ENCODE measurements at regions not wholly inside any gene's neighbourhood (a gene's known extent, or its start where the extent isn't known, plus 50 kb on each side); places are given as distances from the start of the nearest gene placed in this dataset.

GRCh38 chr6:122524056-122524455 lies 52.4 kb upstream of the SERINC1 start:
- H3K9me3 ChIP-seq (ENCODE audit: control insufficient read depth, low read length): peaks cover 34% of the 10 kb centered on the region
- H3K27me3 ChIP-seq (ENCODE audit: control insufficient read depth, insufficient read depth, low read length, poor library complexity, severe bottlenecking): no peaks in the 10 kb centered on the region
- Mint-ChIP-seq H3K27me3 (ENCODE audit: insufficient read depth) (no peaks in the 10 kb centered on the region), H3K9me3 (peaks cover 59% of the 10 kb centered on the region), H3K27ac (no peak overlapping the region), H3K4me1 (no peaks in the 10 kb centered on the region), H3K4me3 (no peak overlapping the region), H3K36me3 (ENCODE audit: low read depth) (peaks cover 67% of the 10 kb centered on the region)
- H3K4me1 ChIP-seq (ENCODE audit: control insufficient read depth, insufficient read depth, low read length): no peaks in the 10 kb centered on the region
- H3K9ac ChIP-seq (ENCODE audit: extremely low read depth, low read length, poor library complexity, severe bottlenecking): no peak overlapping the region
- 19 to 30% methylated on average over 2 of the region's 2 CpGs for WGBS, 2 experiments (ENCODE audit: insufficient coverage in 1 of 2, insufficient read length in 1 of 2)
- H3K27ac ChIP-seq (ENCODE audit: low read depth, low read length): no peak overlapping the region
- H3K36me3 ChIP-seq (ENCODE audit: control insufficient read depth, insufficient read depth, low read length): no peaks in the 10 kb centered on the region
- no peak for TF ChIP-seq CTCF (conservative IDR thresholded peaks at IDR 0.05)
- H3K4me3 ChIP-seq (ENCODE audit: low read length): no peak overlapping the region
- DNase-seq: no peak

GRCh38 chr6:122530440-122531046 lies 58.9 kb upstream of the SERINC1 start:
- Mint-ChIP-seq H3K27ac (no peak overlapping the region), H3K4me1 (peaks cover 5% of the 10 kb centered on the region), H3K4me3 (no peak overlapping the region), H3K36me3 (ENCODE audit: low read depth) (peaks cover 25% of the 10 kb centered on the region), H3K27me3 (ENCODE audit: insufficient read depth) (no peaks in the 10 kb centered on the region), H3K9me3 (peaks cover 15% of the 10 kb centered on the region)
- Histone ChIP-seq H3K9me3 (ENCODE audit: control insufficient read depth, low read length) (peaks cover 21% of the 10 kb centered on the region), H3K36me3 (ENCODE audit: control insufficient read depth, insufficient read depth, low read length) (no peaks in the 10 kb centered on the region), H3K4me3 (ENCODE audit: low read length) (no peak overlapping the region), H3K4me1 (ENCODE audit: control insufficient read depth, insufficient read depth, low read length) (no peaks in the 10 kb centered on the region), H3K9ac (ENCODE audit: extremely low read depth, low read length, poor library complexity, severe bottlenecking) (no peak overlapping the region), H3K27ac (ENCODE audit: low read depth, low read length) (no peak overlapping the region), H3K27me3 (ENCODE audit: control insufficient read depth, insufficient read depth, low read length, poor library complexity, severe bottlenecking) (no peaks in the 10 kb centered on the region)
- TF ChIP-seq CTCF (conservative IDR thresholded peaks at IDR 0.05): peak; percentile 86
- WGBS, 2 experiments (ENCODE audit: insufficient coverage in 1 of 2, insufficient read length in 1 of 2): 6 to 33% methylated on average over 1 of the region's 1 CpG
- DNase-seq: peak; percentile 87

GRCh38 chr6:122548281-122548680 lies 61.9 kb upstream of the PKIB start:
- Mint-ChIP-seq H3K9me3 (peaks cover 18% of the 10 kb centered on the region), H3K36me3 (ENCODE audit: low read depth) (peaks cover 39% of the 10 kb centered on the region), H3K4me3 (no peak overlapping the region), H3K27ac (no peak overlapping the region), H3K27me3 (ENCODE audit: insufficient read depth) (no peaks in the 10 kb centered on the region), H3K4me1 (no peaks in the 10 kb centered on the region)
- no peaks in the 10 kb centered on the region for H3K4me1 ChIP-seq (ENCODE audit: control insufficient read depth, insufficient read depth, low read length)
- H3K9ac ChIP-seq (ENCODE audit: extremely low read depth, low read length, poor library complexity, severe bottlenecking): no peak overlapping the region
- DNase-seq: no peak
- H3K27ac ChIP-seq (ENCODE audit: low read depth, low read length): no peak overlapping the region
- TF ChIP-seq CTCF (conservative IDR thresholded peaks at IDR 0.05): no peak
- H3K9me3 ChIP-seq (ENCODE audit: control insufficient read depth, low read length): peaks cover 5% of the 10 kb centered on the region
- no peaks in the 10 kb centered on the region for H3K27me3 ChIP-seq (ENCODE audit: control insufficient read depth, insufficient read depth, low read length, poor library complexity, severe bottlenecking)
- no peak overlapping the region for H3K4me3 ChIP-seq (ENCODE audit: low read length)
- WGBS, 2 experiments (ENCODE audit: insufficient coverage in 1 of 2, insufficient read length in 1 of 2): 90 to 92% methylated on average over 2 to 3 of the region's 3 CpGs
- no peaks in the 10 kb centered on the region for H3K36me3 ChIP-seq (ENCODE audit: control insufficient read depth, insufficient read depth, low read length)
